GM18508 (cell line): ENCODE measurements at regions not wholly inside any gene's neighbourhood (a gene's known extent, or its start where the extent isn't known, plus 50 kb on each side); places are given as distances from the start of the nearest gene placed in this dataset.

Experiments used
- ATAC-seq: cut with Tn5 transposase; IDR thresholded peaks from one replicate; pipeline ENCODE4 v1.9.1; 2021; ENCODE audit warnings: moderate number of reproducible peaks; ENCODE audit not compliant: insufficient read depth, unreplicated experiment

GRCh38 chr22:48154943-48155240 is 1392.4 kb downstream of the TBC1D22A start:
- no peak for ATAC-seq

- no peak for ATAC-seq
These were observed 1391.9 kb downstream of the TBC1D22A start for GRCh38 chr22:48154169-48154942.

GRCh38 chr22:48153726-48154125 is 1391.3 kb downstream of the TBC1D22A start:
- ATAC-seq = no peak

- ATAC-seq = no peak
These were observed 1390.5 kb downstream of the TBC1D22A start for GRCh38 chr22:48152916-48153315.

- no peak for ATAC-seq
These were observed 1389.8 kb downstream of the TBC1D22A start for GRCh38 chr22:48152164-48152775.

GRCh38 chr22:48151641-48152040 is 1389.2 kb downstream of the TBC1D22A start:
- ATAC-seq = no peak

- no peak for ATAC-seq
These were observed 1385.4 kb downstream of the TBC1D22A start for GRCh38 chr22:48147831-48148230.

GRCh38 chr22:48147404-48147803 is 1385.0 kb downstream of the TBC1D22A start:
- no peak for ATAC-seq

GRCh38 chr22:48146426-48146825 is 1384.0 kb downstream of the TBC1D22A start:
- no peak for ATAC-seq

GRCh38 chr22:48145738-48146137 is 1383.3 kb downstream of the TBC1D22A start:
- no peak for ATAC-seq

GRCh38 chr22:48144318-48144717 is 1381.9 kb downstream of the TBC1D22A start:
- ATAC-seq = no peak

- ATAC-seq = no peak
These were observed 1381.4 kb downstream of the TBC1D22A start for GRCh38 chr22:48143856-48144255.

- ATAC-seq = no peak
These were observed 1379.9 kb downstream of the TBC1D22A start for GRCh38 chr22:48142388-48142787.

- no peak for ATAC-seq
These were observed 1378.9 kb downstream of the TBC1D22A start for GRCh38 chr22:48141301-48141700.

- no peak for ATAC-seq
These were observed 1377.9 kb downstream of the TBC1D22A start for GRCh38 chr22:48140261-48140813.

GRCh38 chr22:48139776-48140175 is 1377.3 kb downstream of the TBC1D22A start:
- ATAC-seq = no peak

GRCh38 chr22:48138855-48139254 is 1376.4 kb downstream of the TBC1D22A start:
- no peak for ATAC-seq

GRCh38 chr22:48138427-48138826 is 1376.0 kb downstream of the TBC1D22A start:
- no peak for ATAC-seq

- no peak for ATAC-seq
These were observed 1375.2 kb downstream of the TBC1D22A start for GRCh38 chr22:48137640-48138039.

GRCh38 chr22:48135592-48135991 is 1373.1 kb downstream of the TBC1D22A start:
- ATAC-seq = no peak

GRCh38 chr22:48125416-48125815 is 1363.0 kb downstream of the TBC1D22A start:
- ATAC-seq = no peak

- ATAC-seq = no peak
These were observed 1359.5 kb downstream of the TBC1D22A start for GRCh38 chr22:48121984-48122383.
